Spleen (tissue), 7 donors: ENCODE measurements at regions not wholly inside any gene's neighbourhood (a gene's known extent, or its start where the extent isn't known, plus 50 kb on each side); places are given as distances from the start of the nearest gene placed in this dataset.

Experiments
- POLR2A ChIP-seq, 3 donors: fragments of 450-650 bp; IDR thresholded peaks; one replicate each; pipeline ENCODE4 v1.5.1; 2017; ENCODE audit warnings: antibody characterized with exemption in 3 of 3, mild to moderate bottlenecking in 1 of 3
- TF ChIP-seq, protein P1 (sequence below), 11 experiments: fragments of 200-600 bp in 7 of 11; fragments of 450-650 bp in 4 of 11; sonication (generic) in 4 of 11; IDR thresholded peaks in 8 of 11; conservative IDR thresholded peaks in 3 of 11; 1 replicate in 7 of 11; 2 replicates in 4 of 11; pipeline versions ENCODE4 v1.4.0 to v1.8.0; 2016 to 2021; ENCODE audit warnings: antibody characterized with exemption in 11 of 11, inconsistent platforms in 4 of 11, mild to moderate bottlenecking in 1 of 11
- donor health status: DM: no; HTN: no; CAD: no; lungs with moderate emphysema.
- donor health status: DM: no; HTN: no; CAD: no.
- donor health status: DM: no; HTN: no; CAD: no.

DNA sequence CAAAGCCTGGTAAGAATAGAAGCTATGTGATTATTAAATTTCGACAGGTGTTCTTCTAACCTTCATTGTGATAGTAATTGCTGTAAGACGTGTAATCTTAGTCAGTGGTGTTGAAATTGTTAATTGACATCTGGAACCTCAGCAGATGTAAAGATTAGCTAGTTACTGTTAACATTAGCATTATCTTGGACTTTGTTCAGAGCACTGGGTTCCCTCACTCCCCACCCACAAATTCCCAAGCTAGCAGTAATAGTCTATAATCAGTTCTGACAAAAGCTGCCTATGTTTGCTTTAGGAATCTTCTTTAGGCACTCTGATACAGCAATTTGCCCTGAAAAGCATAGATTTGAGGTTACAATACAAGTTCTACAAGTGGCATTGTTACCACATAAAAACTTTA, 233.7 kb downstream of the EN1 start:
- TF ChIP-seq, protein P1, sequence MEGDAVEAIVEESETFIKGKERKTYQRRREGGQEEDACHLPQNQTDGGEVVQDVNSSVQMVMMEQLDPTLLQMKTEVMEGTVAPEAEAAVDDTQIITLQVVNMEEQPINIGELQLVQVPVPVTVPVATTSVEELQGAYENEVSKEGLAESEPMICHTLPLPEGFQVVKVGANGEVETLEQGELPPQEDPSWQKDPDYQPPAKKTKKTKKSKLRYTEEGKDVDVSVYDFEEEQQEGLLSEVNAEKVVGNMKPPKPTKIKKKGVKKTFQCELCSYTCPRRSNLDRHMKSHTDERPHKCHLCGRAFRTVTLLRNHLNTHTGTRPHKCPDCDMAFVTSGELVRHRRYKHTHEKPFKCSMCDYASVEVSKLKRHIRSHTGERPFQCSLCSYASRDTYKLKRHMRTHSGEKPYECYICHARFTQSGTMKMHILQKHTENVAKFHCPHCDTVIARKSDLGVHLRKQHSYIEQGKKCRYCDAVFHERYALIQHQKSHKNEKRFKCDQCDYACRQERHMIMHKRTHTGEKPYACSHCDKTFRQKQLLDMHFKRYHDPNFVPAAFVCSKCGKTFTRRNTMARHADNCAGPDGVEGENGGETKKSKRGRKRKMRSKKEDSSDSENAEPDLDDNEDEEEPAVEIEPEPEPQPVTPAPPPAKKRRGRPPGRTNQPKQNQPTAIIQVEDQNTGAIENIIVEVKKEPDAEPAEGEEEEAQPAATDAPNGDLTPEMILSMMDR (IDR thresholded peaks at IDR 0.05 in 8 of 11, conservative IDR thresholded peaks at IDR 0.05 in 3 of 11), result no peak
- TF ChIP-seq POLR2A (IDR thresholded peaks at IDR 0.05), result no peak
